ENCODE measurements at regions not wholly inside any gene's neighbourhood (a gene's known extent, or its start where the extent isn't known, plus 50 kb on each side); places are given as distances from the start of the nearest gene placed in this dataset.

DNA sequence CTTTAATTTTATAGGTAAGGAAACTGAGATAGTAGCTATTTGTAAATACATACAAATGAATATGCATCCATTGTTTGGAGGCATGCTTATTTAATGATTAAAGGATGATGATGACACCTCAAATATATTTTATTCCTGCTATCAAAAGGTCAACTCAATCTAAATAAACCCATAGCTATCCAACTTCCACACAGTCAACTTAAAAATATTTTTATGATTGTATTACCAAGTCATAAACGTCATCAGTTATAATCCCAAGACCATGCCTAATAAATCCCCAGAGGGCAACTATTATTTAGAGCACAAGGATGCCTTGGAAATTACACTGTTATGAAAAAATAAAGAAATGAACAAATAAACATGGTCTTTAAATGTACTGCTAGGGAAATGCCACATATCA, 102.1 kb downstream of the MPP7 start:
- TF ChIP-seq, protein P1, sequence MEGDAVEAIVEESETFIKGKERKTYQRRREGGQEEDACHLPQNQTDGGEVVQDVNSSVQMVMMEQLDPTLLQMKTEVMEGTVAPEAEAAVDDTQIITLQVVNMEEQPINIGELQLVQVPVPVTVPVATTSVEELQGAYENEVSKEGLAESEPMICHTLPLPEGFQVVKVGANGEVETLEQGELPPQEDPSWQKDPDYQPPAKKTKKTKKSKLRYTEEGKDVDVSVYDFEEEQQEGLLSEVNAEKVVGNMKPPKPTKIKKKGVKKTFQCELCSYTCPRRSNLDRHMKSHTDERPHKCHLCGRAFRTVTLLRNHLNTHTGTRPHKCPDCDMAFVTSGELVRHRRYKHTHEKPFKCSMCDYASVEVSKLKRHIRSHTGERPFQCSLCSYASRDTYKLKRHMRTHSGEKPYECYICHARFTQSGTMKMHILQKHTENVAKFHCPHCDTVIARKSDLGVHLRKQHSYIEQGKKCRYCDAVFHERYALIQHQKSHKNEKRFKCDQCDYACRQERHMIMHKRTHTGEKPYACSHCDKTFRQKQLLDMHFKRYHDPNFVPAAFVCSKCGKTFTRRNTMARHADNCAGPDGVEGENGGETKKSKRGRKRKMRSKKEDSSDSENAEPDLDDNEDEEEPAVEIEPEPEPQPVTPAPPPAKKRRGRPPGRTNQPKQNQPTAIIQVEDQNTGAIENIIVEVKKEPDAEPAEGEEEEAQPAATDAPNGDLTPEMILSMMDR (IDR thresholded peaks at IDR 0.05; ENCODE audit: low read depth, low read length, missing input control) = no peak
- TF ChIP-seq RAD21 (IDR thresholded peaks at IDR 0.05) (no peak), YY1 (IDR thresholded peaks at IDR 0.05) (no peak), RXRA (IDR thresholded peaks at IDR 0.05) (no peak)

All from liver (tissue), 3 donors.